Tongue (tissue), 1 donor: ENCODE measurements at regions not wholly inside any gene's neighbourhood (a gene's known extent, or its start where the extent isn't known, plus 50 kb on each side); places are given as distances from the start of the nearest gene placed in this dataset.
A peak's percentile ranks its signal among the peaks of the same experiment; 100 is the strongest.

Experiments
- DNase-seq: peaks from one replicate; pipeline ENCODE4 v3.0.0-alpha.2; 2015

GRCh38 chr2:20523799-20524187 is 76.9 kb downstream of the RHOB start:
- DNase-seq, result no peak

- peak; percentile 61 for DNase-seq
Measured at GRCh38 chr2:20524412-20525040, 77.7 kb downstream of the RHOB start.

- DNase-seq, result no peak
Measured at GRCh38 chr2:20525041-20526035, 78.5 kb downstream of the RHOB start.

- no peak for DNase-seq
Measured at GRCh38 chr2:20526160-20526559, 79.3 kb downstream of the RHOB start.

GRCh38 chr2:20526708-20527107 is 79.8 kb downstream of the RHOB start:
- peak; percentile 43 for DNase-seq

- no peak for DNase-seq
Measured at GRCh38 chr2:20528713-20529112, 81.8 kb downstream of the RHOB start.

- no peak for DNase-seq
Measured at GRCh38 chr2:20530520-20530919, 83.6 kb downstream of the RHOB start.

GRCh38 chr2:20531633-20532262 is 84.9 kb downstream of the RHOB start:
- DNase-seq, result no peak

- no peak for DNase-seq
Measured at GRCh38 chr2:20532634-20533437, 86.0 kb downstream of the RHOB start.

GRCh38 chr2:20533993-20534622 is 87.2 kb downstream of the RHOB start:
- DNase-seq, result no peak

- no peak for DNase-seq
Measured at GRCh38 chr2:20534913-20535801, 88.3 kb downstream of the RHOB start.

- DNase-seq, result peak; percentile 53
Measured at GRCh38 chr2:20536619-20537422, 89.9 kb downstream of the RHOB start.

GRCh38 chr2:20537423-20538307 is 90.8 kb downstream of the RHOB start:
- DNase-seq, result no peak

GRCh38 chr2:20538308-20539132 is 91.6 kb downstream of the RHOB start:
- DNase-seq, result peak; percentile 77

GRCh38 chr2:20539133-20539719 is 92.4 kb downstream of the RHOB start:
- no peak for DNase-seq

GRCh38 chr2:20539776-20540586 is 93.1 kb downstream of the RHOB start:
- no peak for DNase-seq
